ENCODE measurements at regions not wholly inside any gene's neighbourhood (a gene's known extent, or its start where the extent isn't known, plus 50 kb on each side); places are given as distances from the start of the nearest gene placed in this dataset.

DNA sequence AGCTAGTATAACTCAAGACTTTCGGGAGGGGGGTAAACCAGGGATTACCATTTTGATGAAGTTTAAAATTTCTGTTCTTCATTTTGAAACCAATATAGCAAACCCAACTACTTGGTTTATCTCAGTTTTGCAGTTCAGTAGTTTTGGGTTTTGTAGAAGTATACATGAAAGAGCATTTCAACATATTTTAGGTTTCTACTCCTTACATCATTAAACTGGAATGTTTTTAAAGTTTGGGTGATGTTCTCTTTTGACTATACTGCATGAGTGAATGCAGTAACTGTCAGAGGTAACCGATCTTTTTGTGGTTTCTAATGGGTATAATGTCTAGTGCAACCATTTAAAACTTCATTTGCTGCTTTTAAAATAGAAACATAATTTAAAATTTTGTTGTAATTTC is 248.3 kb upstream of the MAD2L1 start:
- TF ChIP-seq EP300 (conservative IDR thresholded peaks at IDR 0.05; ENCODE audit: poor library complexity, severe bottlenecking) = no peak
- no peak for TF ChIP-seq CTCF (IDR thresholded peaks at IDR 0.05; ENCODE audit: poor library complexity, severe bottlenecking)
- TF ChIP-seq EZH2 (IDR thresholded peaks at IDR 0.05; ENCODE audit: borderline replicate concordance, insufficient read depth, low read length, poor library complexity, severe bottlenecking) = no peak
- TF ChIP-seq POLR2AphosphoS5 (IDR thresholded peaks at IDR 0.05) = no peak
- TF ChIP-seq MXI1 (conservative IDR thresholded peaks at IDR 0.05; ENCODE audit: poor library complexity, severe bottlenecking) = no peak
- no peak for TF ChIP-seq REST (IDR thresholded peaks at IDR 0.05; ENCODE audit: borderline replicate concordance)
- TF ChIP-seq SMC3 (conservative IDR thresholded peaks at IDR 0.05; ENCODE audit: poor library complexity) = no peak
- no peak for TF ChIP-seq RAD21 (conservative IDR thresholded peaks at IDR 0.05)
- no peak for TF ChIP-seq TAF1 (IDR thresholded peaks at IDR 0.05; ENCODE audit: low read depth)
